SH-SY5Y (cell line): ENCODE measurements at regions not wholly inside any gene's neighbourhood (a gene's known extent, or its start where the extent isn't known, plus 50 kb on each side); places are given as distances from the start of the nearest gene placed in this dataset.

Experiments
- GATA2 ChIP-seq: IDR thresholded peaks from 2 replicates; pipeline ENCODE4 v1.6.1; 2011; ENCODE audit warnings: mild to moderate bottlenecking, low read depth, low read length
- GATA3 ChIP-seq: IDR thresholded peaks from 2 replicates; pipeline ENCODE4 v1.6.1; 2011; ENCODE audit warnings: low read depth, mild to moderate bottlenecking, low read length, moderate library complexity

- TF ChIP-seq GATA3 (no peak), GATA2 (no peak)
These were observed 207.0 kb upstream of the CDKN3 start for GRCh38 chr14:54189748-54190354.

GRCh38 chr14:54191846-54192245 lies 205.0 kb upstream of the CDKN3 start:
- TF ChIP-seq GATA3 (no peak), GATA2 (no peak)

GRCh38 chr14:54192610-54193009 lies 204.2 kb upstream of the CDKN3 start:
- TF ChIP-seq GATA2 (no peak), GATA3 (no peak)

GRCh38 chr14:54193871-54194270 lies 202.9 kb upstream of the CDKN3 start:
- TF ChIP-seq GATA2 (no peak), GATA3 (no peak)

DNA sequence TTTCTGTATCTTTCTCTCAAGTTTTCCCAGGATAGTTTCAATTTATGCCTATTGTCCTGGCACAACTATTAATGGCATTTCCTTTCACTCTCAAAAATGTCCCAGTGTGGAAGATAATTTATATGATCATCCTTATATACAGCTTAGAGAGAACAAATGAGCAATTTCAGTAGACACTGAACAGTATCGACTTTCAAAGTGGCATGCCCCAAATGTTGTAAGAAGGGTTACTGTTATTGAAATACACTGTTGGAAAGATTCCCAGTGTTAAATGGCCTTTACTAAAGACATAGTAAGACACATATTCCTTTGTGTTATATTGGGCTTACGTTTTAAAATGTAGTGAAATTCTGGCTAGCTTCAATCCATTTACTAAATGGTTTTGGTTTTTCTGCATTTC lies 202.3 kb upstream of the CDKN3 start:
- TF ChIP-seq GATA3 (no peak), GATA2 (no peak)

DNA sequence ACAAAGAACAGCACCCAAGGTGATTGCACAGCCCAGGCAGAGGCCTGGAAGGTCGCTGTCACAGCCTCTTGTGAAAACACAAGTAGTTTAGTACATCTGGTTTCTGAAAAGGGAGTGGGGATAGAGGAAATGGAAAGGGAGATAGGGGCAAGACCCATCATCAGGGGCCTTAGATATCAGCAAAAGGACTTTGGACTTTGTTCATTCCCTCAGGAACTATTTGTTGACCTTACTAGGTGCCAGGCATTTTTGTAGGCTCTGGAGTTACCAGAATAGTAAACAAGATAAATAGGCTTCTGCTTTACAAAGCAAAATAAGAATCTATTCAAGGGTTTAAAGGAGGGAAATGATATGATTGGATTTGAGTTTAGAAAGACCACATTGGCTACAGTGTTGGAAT lies 199.4 kb upstream of the CDKN3 start:
- no peak for TF ChIP-seq GATA2
- no peak for TF ChIP-seq GATA3

DNA sequence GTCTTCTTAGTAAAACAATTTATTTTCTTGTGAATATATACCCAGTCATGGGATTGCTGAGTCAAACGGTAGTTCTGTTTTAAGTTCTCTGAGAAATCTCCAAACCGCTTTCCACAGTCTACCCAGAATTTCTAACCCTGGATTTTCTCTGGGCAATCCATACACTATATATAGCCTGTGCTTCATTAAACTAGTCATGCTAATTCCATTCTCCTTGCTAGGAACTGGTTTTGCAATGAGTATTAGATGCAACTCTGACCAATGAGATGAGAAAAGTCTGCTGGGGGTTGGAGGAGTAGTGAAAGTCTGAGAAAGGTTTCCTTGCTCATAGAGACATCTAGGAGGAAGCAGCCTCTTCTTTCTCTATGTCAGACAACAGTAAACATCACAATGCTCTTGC lies 196.1 kb upstream of the CDKN3 start:
- no peak for TF ChIP-seq GATA2
- no peak for TF ChIP-seq GATA3

- TF ChIP-seq GATA2 (no peak), GATA3 (no peak)
These were observed 194.5 kb upstream of the CDKN3 start for GRCh38 chr14:54202288-54202687.

- TF ChIP-seq GATA2 (no peak), GATA3 (no peak)
These were observed 190.3 kb upstream of the CDKN3 start for GRCh38 chr14:54206516-54206915.

DNA sequence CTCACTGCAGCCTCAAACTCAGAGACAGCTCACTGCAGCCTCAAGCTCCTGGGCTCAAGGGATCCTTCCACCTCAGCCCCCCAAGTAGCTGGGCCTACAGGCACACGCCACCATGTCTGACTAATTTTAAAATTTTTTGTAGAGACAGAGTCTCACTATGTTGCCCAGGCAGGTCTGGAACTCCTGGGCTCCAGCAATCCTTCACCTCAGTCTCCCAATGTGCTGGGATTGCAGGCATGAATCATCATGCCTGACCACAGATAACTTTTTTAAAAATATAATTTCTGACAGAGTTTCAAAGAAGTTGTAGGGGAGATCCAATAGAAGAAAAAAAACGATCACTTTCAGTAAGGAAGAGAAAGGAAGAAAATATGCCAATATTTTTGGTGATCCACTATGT lies 189.7 kb upstream of the CDKN3 start:
- TF ChIP-seq GATA2 (no peak), GATA3 (no peak)

GRCh38 chr14:54207476-54208462 lies 189.0 kb upstream of the CDKN3 start:
- TF ChIP-seq GATA2: no peak
- no peak for TF ChIP-seq GATA3

GRCh38 chr14:54208751-54209150 lies 188.1 kb upstream of the CDKN3 start:
- no peak for TF ChIP-seq GATA2
- TF ChIP-seq GATA3: no peak

DNA sequence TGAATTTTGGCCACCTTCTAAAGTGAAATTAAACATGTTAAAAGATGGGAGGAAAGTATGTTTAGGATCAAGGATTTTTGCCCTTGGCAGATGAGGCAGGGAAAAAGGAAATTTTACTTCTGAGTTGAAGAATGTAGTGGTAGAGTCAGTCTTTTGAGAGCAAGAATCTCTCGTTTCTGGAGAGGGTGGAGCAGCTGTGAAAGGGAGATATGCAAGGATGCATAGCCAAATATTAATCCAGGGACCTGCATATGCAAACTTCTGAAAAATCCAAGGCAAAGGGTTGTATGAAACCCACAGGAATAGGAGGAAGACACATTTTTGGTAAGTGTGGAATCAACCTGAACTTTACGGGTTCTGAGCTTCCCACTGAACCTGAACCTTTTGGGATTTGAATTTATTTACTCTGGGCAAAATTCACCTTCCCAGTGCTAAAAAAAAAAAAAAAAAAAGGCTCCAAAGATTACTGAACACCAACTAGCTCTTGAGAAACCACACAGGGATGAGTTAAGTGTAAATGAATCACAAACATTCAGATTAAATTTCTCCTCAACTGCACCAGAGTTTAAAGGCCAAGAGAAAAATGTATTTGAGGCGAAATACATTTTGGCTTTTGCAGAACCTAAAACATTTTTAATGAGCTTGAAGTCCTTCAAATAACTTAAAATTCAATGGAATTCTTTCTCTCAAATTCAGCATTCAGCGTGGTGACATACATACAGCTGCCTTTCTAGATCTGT lies 187.1 kb upstream of the CDKN3 start:
- TF ChIP-seq GATA2 (no peak), GATA3 (no peak)

- TF ChIP-seq GATA3 (no peak), GATA2 (no peak)
These were observed 185.1 kb upstream of the CDKN3 start for GRCh38 chr14:54211551-54212308.
